Neural cell (in vitro differentiated cells): ENCODE measurements at regions not wholly inside any gene's neighbourhood (a gene's known extent, or its start where the extent isn't known, plus 50 kb on each side); places are given as distances from the start of the nearest gene placed in this dataset.

Experiments
- H2AFZ ChIP-seq: fragments of 200-600, 300-800 bp; sonication (generic), shearing (Covaris generic); 2 replicates; pipeline ENCODE4 v1.6.0; 2014; ENCODE audit warnings: low read depth, mild to moderate bottlenecking, antibody characterized with exemption, low read length, moderate library complexity
- H3F3A ChIP-seq: fragments of 200-600 bp; shearing (Covaris generic); 2 replicates; pipeline ENCODE4 v1.6.1; 2016; ENCODE audit warnings: mild to moderate bottlenecking, moderate library complexity, mixed read lengths, antibody characterized with exemption, low read length; ENCODE audit not compliant: insufficient read depth, poor library complexity, severe bottlenecking
- H3K27ac ChIP-seq: fragments of 200-600, 300-800 bp; sonication (generic), shearing (Covaris generic); 2 replicates; pipeline ENCODE4 v1.5.1; 2014; ENCODE audit warnings: mild to moderate bottlenecking, low read length, moderate library complexity
- H3K27me3 ChIP-seq: fragments of 300-800, 200-600 bp; sonication (generic), shearing (Covaris generic); 2 replicates; pipeline ENCODE4 v1.6.0; 2014; ENCODE audit warnings: mild to moderate bottlenecking, low read depth, low read length, moderate library complexity; ENCODE audit not compliant: insufficient read depth
- H3K36me3 ChIP-seq: fragments of 300-800, 200-600 bp; sonication (generic), shearing (Covaris generic); 2 replicates; pipeline ENCODE4 v1.5.1; 2014; ENCODE audit warnings: mild to moderate bottlenecking, antibody characterized with exemption, low read length, moderate library complexity; ENCODE audit not compliant: insufficient read depth
- H3K4me2 ChIP-seq: fragments of 300-800, 200-600 bp; sonication (generic), shearing (Covaris generic); 2 replicates; pipeline ENCODE4 v1.6.0; 2014; ENCODE audit warnings: mild to moderate bottlenecking, low read length
- H3K4me3 ChIP-seq: fragments of 300-800, 200-600 bp; sonication (generic), shearing (Covaris generic); 2 replicates; pipeline ENCODE4 v1.5.1; 2014; ENCODE audit warnings: mild to moderate bottlenecking, low read length, moderate library complexity
- H3K79me2 ChIP-seq: fragments of 200-600 bp; shearing (Covaris generic); replicated peaks from 2 replicates; pipeline ENCODE4 v1.6.0; 2014; ENCODE audit warnings: mild to moderate bottlenecking, low read length, moderate library complexity; ENCODE audit not compliant: insufficient read depth
- H3K9ac ChIP-seq: fragments of 300-800, 200-600 bp; sonication (generic), shearing (Covaris generic); 2 replicates; pipeline ENCODE4 v1.6.1; 2016; ENCODE audit warnings: mild to moderate bottlenecking, low read length, mixed read lengths
- H3K9me2 ChIP-seq: fragments of 200-600 bp; shearing (Covaris generic); 2 replicates; pipeline ENCODE4 v1.6.1; 2016; ENCODE audit warnings: mild to moderate bottlenecking, low read length, mixed read lengths; ENCODE audit not compliant: insufficient read depth
- H3K9me3 ChIP-seq: fragments of 200-600, 300-800 bp; sonication (generic), shearing (Covaris generic); 2 replicates; pipeline ENCODE4 v1.6.1; 2016; ENCODE audit warnings: mild to moderate bottlenecking, mixed run types, low read length, moderate library complexity, mixed read lengths
- H4K20me1 ChIP-seq: fragments of 200-600 bp; shearing (Covaris generic); 2 replicates; pipeline ENCODE4 v1.6.1; 2016; ENCODE audit warnings: mild to moderate bottlenecking, mixed run types; ENCODE audit not compliant: insufficient read depth
- CTCF ChIP-seq: fragments of 450-650 bp; IDR thresholded peaks from 2 replicates; pipeline ENCODE4 v1.5.1; 2014; ENCODE audit warnings: antibody characterized with exemption, mild to moderate bottlenecking, moderate library complexity; ENCODE audit not compliant: poor library complexity, severe bottlenecking
- EP300 ChIP-seq: fragments of 450-650 bp; conservative IDR thresholded peaks from 2 replicates; pipeline ENCODE4 v1.6.1; 2014; ENCODE audit warnings: antibody characterized with exemption, mild to moderate bottlenecking, moderate library complexity; ENCODE audit not compliant: poor library complexity, severe bottlenecking
- EZH2 ChIP-seq: fragments of 200-600, 300-800 bp; shearing (Covaris generic), sonication (generic); IDR thresholded peaks from 2 replicates; pipeline ENCODE4 v1.6.1; 2014; ENCODE audit warnings: antibody characterized with exemption, low read length, borderline replicate concordance, mild to moderate bottlenecking; ENCODE audit not compliant: insufficient read depth, poor library complexity, severe bottlenecking
- MXI1 ChIP-seq: fragments of 450-650 bp; conservative IDR thresholded peaks from 2 replicates; pipeline ENCODE4 v1.6.1; 2014; ENCODE audit warnings: antibody characterized with exemption, mild to moderate bottlenecking; ENCODE audit not compliant: poor library complexity, severe bottlenecking
- POLR2AphosphoS5 ChIP-seq: IDR thresholded peaks from 2 replicates; pipeline ENCODE4 v1.6.1; 2012
- RAD21 ChIP-seq: fragments of 450-650 bp; conservative IDR thresholded peaks from 2 replicates; pipeline ENCODE4 v1.6.1; 2014; ENCODE audit warnings: antibody characterized with exemption, mild to moderate bottlenecking, moderate library complexity
- REST ChIP-seq: IDR thresholded peaks from 2 replicates; pipeline ENCODE4 v1.6.1; 2012; ENCODE audit warnings: borderline replicate concordance
- SMC3 ChIP-seq: fragments of 450-650 bp; conservative IDR thresholded peaks from 2 replicates; pipeline ENCODE4 v1.6.1; 2014; ENCODE audit warnings: antibody characterized with exemption, mild to moderate bottlenecking, moderate library complexity; ENCODE audit not compliant: poor library complexity
- TAF1 ChIP-seq: IDR thresholded peaks from 2 replicates; pipeline ENCODE4 v1.6.1; 2012; ENCODE audit warnings: low read depth

- H3K79me2 ChIP-seq: no peaks in the 10 kb centered on the region
- H2AFZ ChIP-seq: no peak overlapping the region
- no peaks in the 10 kb centered on the region for H3K9me3 ChIP-seq
- H3K9me2 ChIP-seq: no peaks in the 10 kb centered on the region
- no peak overlapping the region for H3K4me2 ChIP-seq
- H3K27ac ChIP-seq: no peak overlapping the region
- no peaks in the 10 kb centered on the region for H3F3A ChIP-seq
- H3K9ac ChIP-seq: no peak overlapping the region
- no peaks in the 10 kb centered on the region for H3K36me3 ChIP-seq
- no peaks in the 10 kb centered on the region for H3K27me3 ChIP-seq
- H4K20me1 ChIP-seq: no peaks in the 10 kb centered on the region
- H3K4me3 ChIP-seq: no peak overlapping the region
- TF ChIP-seq CTCF (no peak), EP300 (no peak)
Measured at GRCh38 chr13:26993780-26994179, 177.8 kb downstream of the USP12 start.

GRCh38 chr13:26992951-26993719 lies 178.5 kb downstream of the USP12 start:
- no peaks in the 10 kb centered on the region for H3K9me3 ChIP-seq
- H3K9ac ChIP-seq: no peak overlapping the region
- H3K9me2 ChIP-seq: no peaks in the 10 kb centered on the region
- no peak overlapping the region for H2AFZ ChIP-seq
- no peaks in the 10 kb centered on the region for H3F3A ChIP-seq
- no peaks in the 10 kb centered on the region for H3K36me3 ChIP-seq
- no peaks in the 10 kb centered on the region for H4K20me1 ChIP-seq
- H3K79me2 ChIP-seq: no peaks in the 10 kb centered on the region
- no peak overlapping the region for H3K27ac ChIP-seq
- H3K27me3 ChIP-seq: no peaks in the 10 kb centered on the region
- no peak overlapping the region for H3K4me3 ChIP-seq
- H3K4me2 ChIP-seq: no peak overlapping the region
- TF ChIP-seq REST (no peak), CTCF (no peak), EZH2 (no peak), EP300 (no peak), POLR2AphosphoS5 (no peak), TAF1 (no peak), SMC3 (no peak), RAD21 (no peak), MXI1 (no peak)
